ENCODE measurements at regions not wholly inside any gene's neighbourhood (a gene's known extent, or its start where the extent isn't known, plus 50 kb on each side); places are given as distances from the start of the nearest gene placed in this dataset.

- DNase-seq, result no peak
- in situ Hi-C loops (cut with HindIII; ENCODE audit: low pct_ligation_motif_present, low pct_unique_long_range_greater_than_20kb, low sequenced_read_pairs), result no loop called here
These were observed 306.7 kb upstream of the CHST9 start for GRCh38 chr18:27491772-27492171.

DNA sequence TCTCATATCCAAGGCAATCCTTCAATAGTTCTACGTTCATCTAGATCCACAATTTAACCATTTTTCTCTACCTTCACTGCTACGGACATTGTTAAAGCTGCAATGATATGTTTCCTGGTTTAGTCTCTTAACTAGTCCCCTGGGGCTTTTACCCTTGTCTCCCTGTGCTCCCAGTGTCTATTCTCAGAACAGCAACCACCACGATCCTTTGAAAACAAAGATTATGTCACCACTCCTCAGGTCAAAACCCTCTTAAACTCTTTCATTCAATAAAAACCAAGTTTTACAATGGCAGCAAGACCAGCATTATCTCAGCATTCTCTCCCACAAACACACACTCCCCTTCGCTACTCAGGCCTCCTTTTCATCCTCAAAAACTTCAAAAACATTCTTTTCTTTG is 298.2 kb upstream of the CHST9 start:
- DNase-seq, result no peak

DNA sequence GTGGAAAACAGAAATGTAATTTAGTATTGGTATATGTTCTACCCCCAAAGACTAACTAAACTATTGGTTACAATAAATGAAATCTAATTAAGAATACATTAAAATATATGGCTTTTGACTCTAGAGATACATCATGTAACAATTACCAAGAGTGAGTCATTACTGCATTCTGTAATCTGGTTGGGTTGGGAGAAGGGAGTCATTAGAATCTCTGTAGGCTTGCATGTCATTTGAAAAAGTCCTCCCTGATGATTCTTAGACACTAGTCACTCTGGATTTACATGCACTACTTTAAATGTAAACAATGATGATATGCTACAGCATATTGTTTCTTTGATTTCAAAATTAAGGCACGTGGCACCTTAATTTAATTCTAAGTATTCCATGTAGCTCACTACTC is 293.4 kb upstream of the CHST9 start:
- in situ Hi-C loops (cut with HindIII; ENCODE audit: low pct_ligation_motif_present, low pct_unique_long_range_greater_than_20kb, low sequenced_read_pairs), result no loop called here
- DNase-seq, result no peak

More for the DNA sequence above, 298.2 kb upstream of the CHST9 start:
- in situ Hi-C loops (cut with HindIII; ENCODE audit: low pct_ligation_motif_present, low pct_unique_long_range_greater_than_20kb, low sequenced_read_pairs), result no loop called here

DNA sequence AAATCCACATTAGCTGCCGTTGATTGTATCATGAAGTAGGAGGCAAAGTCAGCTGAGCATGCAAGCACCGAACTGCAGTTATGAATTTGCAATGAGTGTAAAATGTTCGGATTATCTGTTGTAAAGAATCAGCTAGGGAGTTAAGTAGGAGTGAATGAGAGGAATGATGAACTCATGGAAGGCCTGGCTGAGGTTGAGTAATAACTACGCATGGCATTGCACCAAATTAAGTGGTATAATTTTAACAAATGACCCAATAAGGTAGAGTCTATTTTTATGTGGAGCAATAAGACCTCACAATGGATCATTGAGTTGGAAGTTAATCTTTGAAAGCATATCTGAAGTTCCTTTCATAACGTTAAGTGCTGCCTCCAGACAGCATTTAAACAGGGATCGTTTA is 288.2 kb upstream of the CHST9 start:
- no peak for DNase-seq
- in situ Hi-C loops (cut with HindIII; ENCODE audit: low pct_ligation_motif_present, low pct_unique_long_range_greater_than_20kb, low sequenced_read_pairs), result no loop called here

- DNase-seq, result no peak
- in situ Hi-C loops (cut with HindIII; ENCODE audit: low pct_ligation_motif_present, low pct_unique_long_range_greater_than_20kb, low sequenced_read_pairs), result no loop called here
These were observed 282.0 kb upstream of the CHST9 start for GRCh38 chr18:27467073-27467472.

DNA sequence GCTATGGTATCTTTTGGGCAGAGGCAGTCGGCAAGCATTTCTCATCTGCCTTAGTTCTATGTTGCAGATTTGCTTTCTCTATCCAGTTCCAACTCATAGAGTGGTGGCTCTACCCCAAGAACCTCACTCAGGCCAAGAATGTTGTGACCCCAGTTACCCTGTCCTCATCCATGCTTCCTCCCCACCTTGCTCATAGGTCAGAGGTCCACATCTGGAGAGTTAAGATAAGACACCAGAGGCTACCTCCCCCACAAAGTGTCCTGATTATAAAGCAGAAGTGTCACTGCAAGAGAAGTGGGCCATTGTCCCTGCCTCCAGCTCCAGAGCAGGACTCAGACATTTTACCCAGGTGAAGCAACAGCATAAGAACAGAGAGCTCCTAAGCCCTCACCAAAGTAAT is 276.8 kb upstream of the CHST9 start:
- in situ Hi-C loops (cut with HindIII; ENCODE audit: low pct_ligation_motif_present, low pct_unique_long_range_greater_than_20kb, low sequenced_read_pairs), result no loop called here
- DNase-seq, result no peak

DNA sequence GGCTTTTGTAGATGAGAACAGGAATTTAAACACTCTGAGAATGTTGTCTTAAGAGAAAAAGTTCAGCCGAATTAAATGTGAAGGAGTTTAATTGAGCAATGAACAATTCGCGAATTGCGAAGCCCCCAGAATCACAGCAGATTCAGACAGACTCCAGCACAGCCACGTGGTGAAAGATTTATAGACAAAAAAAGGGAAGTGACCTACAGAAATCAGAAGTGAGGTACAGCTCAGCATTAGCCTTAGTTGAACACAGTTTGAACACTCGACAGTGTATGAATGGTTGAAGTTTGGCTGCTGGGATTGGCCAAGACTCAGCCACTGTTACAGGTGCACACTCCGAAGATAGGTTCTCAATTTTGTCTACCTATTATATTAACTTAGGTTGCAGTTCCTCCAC is 264.0 kb upstream of the CHST9 start:
- in situ Hi-C loops (cut with HindIII; ENCODE audit: low pct_ligation_motif_present, low pct_unique_long_range_greater_than_20kb, low sequenced_read_pairs), result no loop called here
- DNase-seq, result no peak

DNA sequence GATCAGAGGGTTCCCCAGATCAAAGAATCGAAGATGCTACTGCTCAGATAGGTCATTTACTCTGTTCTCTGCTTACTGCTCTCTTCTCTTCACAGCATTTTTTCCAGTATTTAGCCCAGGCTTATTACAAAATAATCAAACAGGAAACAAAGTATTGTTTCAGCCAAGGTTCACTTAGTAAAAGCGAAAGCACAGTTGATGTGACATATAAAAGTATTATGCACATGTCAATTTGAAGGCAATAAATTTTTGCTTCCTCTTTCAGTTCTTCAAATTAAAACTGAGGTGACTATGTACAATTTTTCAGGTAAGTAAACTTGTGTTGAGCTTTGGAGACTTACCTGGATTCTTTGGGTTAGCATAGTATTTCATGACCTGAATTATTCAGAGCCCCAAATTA is 262.8 kb upstream of the CHST9 start:
- no peak for DNase-seq
- in situ Hi-C loops (cut with HindIII; ENCODE audit: low pct_ligation_motif_present, low pct_unique_long_range_greater_than_20kb, low sequenced_read_pairs), result no loop called here

DNA sequence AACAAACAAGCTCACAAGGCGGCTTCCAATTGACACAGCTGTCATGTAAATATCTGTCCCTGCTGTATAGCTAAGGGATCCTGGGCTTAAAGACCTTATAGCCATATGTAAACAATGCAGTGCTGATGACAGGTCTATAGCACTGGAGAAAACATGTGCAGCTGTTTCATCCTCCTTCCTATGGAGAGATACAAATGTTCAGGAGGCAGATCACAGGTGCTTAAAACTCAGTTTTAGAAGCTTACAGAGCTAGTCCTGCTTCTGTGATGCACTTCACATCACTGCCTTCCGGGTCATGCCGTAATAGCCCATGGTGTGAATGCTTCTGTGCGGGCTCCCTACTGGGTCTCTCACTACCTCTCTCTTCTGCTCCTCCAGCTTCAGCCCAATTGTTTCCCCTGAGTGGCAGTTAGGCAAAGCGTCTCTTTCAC is 262.4 kb upstream of the CHST9 start:
- DNase-seq, result no peak
- in situ Hi-C loops (cut with HindIII; ENCODE audit: low pct_ligation_motif_present, low pct_unique_long_range_greater_than_20kb, low sequenced_read_pairs), result no loop called here

- in situ Hi-C loops (cut with HindIII; ENCODE audit: low pct_ligation_motif_present, low pct_unique_long_range_greater_than_20kb, low sequenced_read_pairs), result no loop called here
- DNase-seq, result no peak
These were observed 245.5 kb upstream of the CHST9 start for GRCh38 chr18:27430595-27430994.

DNA sequence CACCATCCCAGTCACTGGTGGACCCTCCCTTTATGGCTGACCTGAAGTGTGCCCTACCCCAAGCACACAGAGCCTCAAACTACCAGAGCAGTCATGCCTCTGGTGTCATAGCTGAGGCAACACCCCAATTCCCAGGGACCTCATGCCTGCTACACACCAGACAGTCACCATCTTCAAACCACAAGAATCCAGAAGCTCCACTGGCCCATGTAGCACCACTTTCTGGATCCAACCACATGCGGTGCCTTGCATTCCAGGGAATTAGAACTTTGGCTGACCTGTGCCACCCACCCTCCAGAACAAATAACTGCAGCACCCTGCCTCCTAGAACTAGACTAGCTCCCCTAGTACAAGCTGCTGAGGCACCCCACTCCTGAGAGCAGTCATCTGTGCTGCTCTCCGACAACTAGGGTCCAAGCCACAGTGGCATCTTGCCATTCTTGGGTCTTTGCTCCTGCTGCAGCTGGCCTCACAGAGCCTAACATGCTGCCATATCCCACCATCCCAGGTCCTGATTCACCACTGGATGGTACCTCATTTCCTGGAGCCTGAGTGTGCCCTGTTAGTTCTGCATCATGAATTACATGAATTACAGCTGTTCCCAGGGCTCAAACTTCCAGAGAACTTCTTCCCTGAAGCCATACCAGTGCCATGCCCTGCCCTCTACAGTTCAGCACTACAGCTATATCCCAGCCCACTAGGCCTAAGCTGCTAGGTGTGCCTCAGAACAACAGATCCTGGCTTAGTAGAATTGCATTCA is 243.8 kb upstream of the CHST9 start:
- in situ Hi-C loops (cut with HindIII; ENCODE audit: low pct_ligation_motif_present, low pct_unique_long_range_greater_than_20kb, low sequenced_read_pairs), result no loop called here

GRCh38 chr18:27428120-27428519 is 243.0 kb upstream of the CHST9 start:
- peak; percentile 35 for DNase-seq
- in situ Hi-C loops (cut with HindIII; ENCODE audit: low pct_ligation_motif_present, low pct_unique_long_range_greater_than_20kb, low sequenced_read_pairs), result no loop called here

More for the DNA sequence above, 243.8 kb upstream of the CHST9 start:
- peak; percentile 79 for DNase-seq

GRCh38 chr18:27423581-27423980 is 238.5 kb upstream of the CHST9 start:
- in situ Hi-C loops (cut with HindIII; ENCODE audit: low pct_ligation_motif_present, low pct_unique_long_range_greater_than_20kb, low sequenced_read_pairs), result no loop called here
- DNase-seq, result no peak

DNA sequence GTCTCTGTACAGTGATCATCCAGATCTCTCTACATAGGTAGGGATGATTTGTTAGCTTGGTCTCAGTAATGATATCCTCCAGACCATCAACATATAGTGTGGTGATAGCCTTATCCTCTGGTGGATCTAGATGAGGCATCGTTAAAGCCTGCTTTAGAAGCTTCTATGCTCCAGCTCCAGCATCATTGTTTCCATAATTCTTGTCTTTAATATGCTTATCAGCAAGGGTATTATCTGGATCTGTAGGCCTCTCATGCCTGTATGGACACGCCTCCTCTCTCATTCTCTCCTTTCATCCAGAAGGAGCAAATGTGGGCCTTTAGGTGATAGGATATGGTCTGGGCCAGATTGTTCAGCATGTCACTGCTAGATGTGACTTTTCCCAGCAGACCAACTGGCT is 234.5 kb upstream of the CHST9 start:
- in situ Hi-C loops (cut with HindIII; ENCODE audit: low pct_ligation_motif_present, low pct_unique_long_range_greater_than_20kb, low sequenced_read_pairs), result no loop called here
- no peak for DNase-seq

DNA sequence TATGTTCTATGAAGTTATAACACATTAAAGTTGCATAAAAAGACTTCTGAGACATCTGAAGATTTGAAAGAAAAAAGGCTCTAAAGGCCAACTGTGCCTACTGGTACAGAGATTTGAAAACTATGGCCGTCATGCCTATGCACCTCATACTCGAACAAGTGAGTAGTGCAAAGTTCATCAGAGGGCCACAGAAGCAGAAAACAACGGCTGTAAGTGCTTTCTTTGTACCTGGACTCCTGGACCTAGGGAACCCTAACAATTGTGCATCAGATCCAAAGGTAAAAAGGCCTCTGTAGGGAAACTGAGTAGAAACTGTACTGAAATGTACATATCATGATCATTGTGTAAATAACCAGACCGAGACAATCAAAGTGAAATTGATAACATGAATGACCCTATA is 230.4 kb upstream of the CHST9 start:
- in situ Hi-C loops (cut with HindIII; ENCODE audit: low pct_ligation_motif_present, low pct_unique_long_range_greater_than_20kb, low sequenced_read_pairs), result no loop called here
- DNase-seq, result no peak

- in situ Hi-C loops (cut with HindIII; ENCODE audit: low pct_ligation_motif_present, low pct_unique_long_range_greater_than_20kb, low sequenced_read_pairs), result no loop called here
- no peak for DNase-seq
These were observed 229.6 kb upstream of the CHST9 start for GRCh38 chr18:27414682-27415081.

- in situ Hi-C loops (cut with HindIII; ENCODE audit: low pct_ligation_motif_present, low pct_unique_long_range_greater_than_20kb, low sequenced_read_pairs), result no loop called here
- peak; percentile 79 for DNase-seq
These were observed 228.6 kb upstream of the CHST9 start for GRCh38 chr18:27413495-27414401.

- in situ Hi-C loops (cut with HindIII; ENCODE audit: low pct_ligation_motif_present, low pct_unique_long_range_greater_than_20kb, low sequenced_read_pairs), result no loop called here
- DNase-seq, result no peak
These were observed 227.4 kb upstream of the CHST9 start for GRCh38 chr18:27412556-27412955.

GRCh38 chr18:27411911-27412310 is 226.8 kb upstream of the CHST9 start:
- in situ Hi-C loops (cut with HindIII; ENCODE audit: low pct_ligation_motif_present, low pct_unique_long_range_greater_than_20kb, low sequenced_read_pairs), result no loop called here
- no peak for DNase-seq

DNA sequence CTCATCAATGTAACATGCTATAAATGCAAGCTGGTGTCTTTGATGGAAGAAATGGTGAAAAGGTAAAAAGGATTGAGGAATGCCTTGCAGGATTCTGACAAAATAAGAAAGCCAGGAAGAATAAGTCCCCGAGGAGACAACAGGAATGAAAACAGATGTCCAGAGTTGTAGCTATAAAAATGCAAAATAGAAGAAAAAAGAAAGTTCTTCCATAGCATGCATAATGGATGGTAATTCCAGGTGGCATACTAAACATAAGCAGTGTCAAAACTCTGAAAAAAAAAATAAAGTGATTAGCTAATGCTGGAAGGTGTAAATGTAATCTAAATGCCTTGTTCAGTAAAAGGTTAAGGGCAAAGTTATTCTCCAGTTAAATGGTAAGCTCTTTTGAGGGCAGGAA is 225.9 kb upstream of the CHST9 start:
- DNase-seq, result no peak
- in situ Hi-C loops (cut with HindIII; ENCODE audit: low pct_ligation_motif_present, low pct_unique_long_range_greater_than_20kb, low sequenced_read_pairs), result no loop called here

All from ACHN (cell line).